GM12892 (cell line): ENCODE measurements at regions not wholly inside any gene's neighbourhood (a gene's known extent, or its start where the extent isn't known, plus 50 kb on each side); places are given as distances from the start of the nearest gene placed in this dataset.

Source experiments
- POLR2A ChIP-seq: IDR thresholded peaks from 2 replicates; pipeline ENCODE4 v1.6.1; 2011; ENCODE audit warnings: low read depth, low read length, control low read depth
- POLR2AphosphoS5 ChIP-seq: IDR thresholded peaks from 2 replicates; pipeline ENCODE4 v1.6.1; 2011; ENCODE audit warnings: low read depth, low read length, control low read depth
- TAF1 ChIP-seq: IDR thresholded peaks from 2 replicates; pipeline ENCODE4 v1.6.1; 2011; ENCODE audit warnings: low read depth, mild to moderate bottlenecking, control low read depth, low read length, borderline replicate concordance

DNA sequence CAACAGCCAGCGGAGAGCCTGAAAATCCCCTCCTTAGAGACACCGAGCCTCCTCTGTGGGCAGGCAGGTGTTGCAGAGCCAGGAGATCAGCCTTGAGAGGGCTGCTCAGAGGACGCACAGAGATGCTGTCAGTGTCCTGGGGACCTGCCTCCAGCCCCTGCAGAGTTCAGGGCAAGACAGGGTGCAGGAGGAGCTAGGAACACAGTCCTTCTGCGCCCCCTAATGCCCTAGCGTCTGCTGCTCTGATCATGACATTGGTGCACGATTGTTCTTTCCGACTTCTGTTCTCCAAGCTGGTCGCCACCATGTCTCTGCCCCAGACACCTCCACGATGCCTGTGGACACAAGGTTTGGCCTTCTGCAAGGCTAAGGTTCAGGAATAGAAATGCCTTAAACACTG is 613.7 kb upstream of the MKI67 start:
- TF ChIP-seq POLR2A, result no peak
- TF ChIP-seq POLR2AphosphoS5, result no peak
- no peak for TF ChIP-seq TAF1
